ENCODE measurements at regions not wholly inside any gene's neighbourhood (a gene's known extent, or its start where the extent isn't known, plus 50 kb on each side); places are given as distances from the start of the nearest gene placed in this dataset.

DNA sequence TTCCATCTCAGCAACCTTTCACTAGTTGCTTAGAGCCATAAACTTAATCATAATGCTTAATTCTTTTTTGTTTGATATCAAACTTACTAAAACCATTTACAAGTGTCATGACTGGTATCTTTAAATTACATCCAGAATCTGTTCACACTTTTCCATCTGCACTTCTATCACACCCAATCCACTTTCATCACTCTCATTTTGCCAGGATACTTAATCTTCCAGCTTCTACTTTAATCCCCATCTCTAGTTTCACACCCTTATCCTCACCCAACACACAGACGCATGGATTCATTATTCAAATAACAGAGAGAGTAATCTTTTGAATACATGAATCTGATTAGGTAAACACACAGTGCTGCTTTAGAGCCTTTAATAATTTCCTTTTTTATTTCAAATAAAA is 828.4 kb downstream of the HACE1 start:
- DNase-seq (ENCODE audit: low read depth) = no peak
- no peak overlapping the region for H3K4me3 ChIP-seq (ENCODE audit: low read depth, low read length)

- no peak for DNase-seq (ENCODE audit: low read depth)
Observed at GRCh38 chr6:104022126-104022525, 837.6 kb downstream of the HACE1 start.

GRCh38 chr6:104019075-104019753 is 840.5 kb downstream of the HACE1 start:
- DNase-seq (ENCODE audit: low read depth) = no peak
- H3K4me3 ChIP-seq (ENCODE audit: low read depth, low read length) = no peak overlapping the region

More at GRCh38 chr6:104022126-104022525, 837.6 kb downstream of the HACE1 start:
- no peak overlapping the region for H3K4me3 ChIP-seq (ENCODE audit: low read depth, low read length)

DNA sequence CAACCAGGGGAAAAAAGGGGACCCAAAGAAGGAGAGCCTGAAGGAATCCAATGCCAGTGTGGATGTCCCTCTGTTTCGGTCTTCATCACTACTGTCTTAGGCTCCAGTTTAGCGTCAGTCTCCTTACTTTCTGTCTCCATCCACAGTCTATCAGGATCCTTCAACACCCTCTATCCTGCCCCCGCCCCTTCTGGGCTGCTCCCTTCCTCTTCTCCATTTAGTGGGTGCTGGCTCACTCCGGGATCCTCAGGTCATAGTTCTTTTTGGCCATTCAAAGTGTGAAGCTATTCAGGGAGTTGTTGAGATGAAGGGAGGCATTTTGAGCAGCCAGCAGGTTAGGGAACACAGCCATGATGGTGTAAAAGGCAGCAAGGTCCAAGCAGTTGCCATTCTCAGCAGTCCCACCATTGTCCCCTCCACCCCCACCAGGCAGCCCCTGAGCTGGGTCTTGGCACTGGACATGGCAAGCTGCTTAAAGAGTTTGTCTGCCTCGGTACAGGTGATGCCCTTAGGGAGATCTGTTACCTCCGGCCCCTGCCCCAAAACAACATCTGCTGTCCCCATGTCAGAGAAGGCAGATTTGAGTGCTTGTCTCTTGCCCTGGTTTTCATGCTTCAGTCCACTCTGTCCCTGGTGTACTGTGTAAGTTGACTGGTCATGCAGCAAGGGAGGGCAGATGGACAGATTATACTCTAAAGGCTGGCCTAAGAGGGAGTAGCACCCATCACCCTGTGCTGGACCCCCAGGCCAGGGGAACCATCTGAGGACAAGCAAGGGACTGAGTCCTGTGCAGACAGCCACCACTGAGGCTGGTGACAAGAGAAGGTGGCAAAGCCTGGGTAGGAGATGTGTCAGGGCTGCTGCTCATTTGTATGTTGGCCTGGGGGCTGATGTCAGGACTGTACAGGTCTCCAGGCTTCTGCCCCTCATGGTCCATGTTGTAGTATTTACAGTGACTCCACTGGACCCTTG is 842.0 kb downstream of the HACE1 start:
- no peak overlapping the region for H3K4me3 ChIP-seq (ENCODE audit: low read depth, low read length)
- DNase-seq (ENCODE audit: low read depth) = no peak

DNA sequence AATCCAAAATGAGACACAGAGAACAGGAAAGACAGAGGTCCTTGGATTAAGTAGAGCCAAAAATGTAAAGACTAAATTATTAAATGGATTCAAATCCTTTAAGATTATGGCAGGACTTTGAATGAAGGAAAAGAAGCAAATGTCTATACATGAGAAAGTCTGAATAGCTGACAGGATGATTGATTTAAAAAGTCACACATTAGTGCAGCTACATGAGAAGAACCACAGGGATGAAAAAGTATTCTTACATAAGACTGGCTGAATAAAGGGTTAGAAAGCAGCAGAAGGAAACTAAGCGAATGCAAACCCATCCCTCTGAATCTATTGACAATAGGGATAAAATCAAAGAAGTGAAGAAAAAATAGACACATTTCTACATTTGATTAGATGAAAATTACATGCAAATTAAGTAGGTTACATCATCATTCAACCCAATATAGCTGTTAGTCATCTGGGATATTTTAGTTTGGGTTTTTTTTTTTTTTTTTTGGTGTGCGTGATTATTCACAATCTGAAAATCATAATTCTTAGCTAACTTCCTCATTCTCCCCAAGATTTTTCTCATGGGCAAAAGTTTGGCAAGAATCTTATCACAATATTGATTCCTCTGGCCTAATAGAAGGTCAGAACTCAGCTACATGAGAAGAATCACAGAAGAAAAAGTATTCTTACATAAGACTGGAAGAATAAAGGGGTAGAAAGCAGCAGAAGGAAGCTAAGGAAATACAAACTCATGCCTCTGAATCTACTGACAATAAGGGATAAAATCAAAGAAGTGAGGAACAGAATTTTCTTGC is 845.4 kb downstream of the HACE1 start:
- DNase-seq (ENCODE audit: low read depth) = no peak
- H3K4me3 ChIP-seq (ENCODE audit: low read depth, low read length) = no peak overlapping the region

DNA sequence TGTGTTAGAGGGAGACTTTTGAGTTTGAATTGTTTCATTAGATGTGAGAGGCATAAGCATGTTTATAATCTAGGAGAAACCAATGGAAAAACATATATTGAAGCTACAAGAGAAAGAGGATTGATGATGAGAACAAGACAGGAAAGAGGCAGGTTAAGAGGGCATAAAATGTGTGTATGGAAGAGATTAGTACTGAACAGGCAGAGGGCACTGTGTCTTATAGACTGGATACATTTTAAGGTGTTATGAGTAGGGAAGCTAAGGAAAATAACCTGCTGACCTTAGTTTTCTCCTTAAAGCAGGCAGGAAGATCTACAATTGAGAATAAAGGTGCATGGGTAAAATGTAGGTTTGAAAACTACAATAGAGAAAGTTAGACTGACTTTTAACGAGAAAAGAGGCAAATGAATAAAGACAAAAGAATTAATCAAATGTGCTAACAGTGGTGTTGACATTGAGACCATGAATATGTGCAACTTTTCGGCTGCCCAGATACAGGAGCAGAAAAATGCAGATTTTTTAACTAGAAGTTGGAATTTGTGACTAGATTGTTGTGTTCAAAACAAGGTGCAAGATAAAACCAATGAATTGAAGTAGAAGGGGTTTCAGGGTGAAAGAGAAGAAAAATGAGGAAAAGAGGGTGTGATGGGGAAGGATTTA is 846.3 kb downstream of the HACE1 start:
- H3K4me3 ChIP-seq (ENCODE audit: low read depth, low read length) = no peak overlapping the region
- DNase-seq (ENCODE audit: low read depth) = no peak

GRCh38 chr6:104010897-104011296 is 848.8 kb downstream of the HACE1 start:
- DNase-seq (ENCODE audit: low read depth) = no peak

DNA sequence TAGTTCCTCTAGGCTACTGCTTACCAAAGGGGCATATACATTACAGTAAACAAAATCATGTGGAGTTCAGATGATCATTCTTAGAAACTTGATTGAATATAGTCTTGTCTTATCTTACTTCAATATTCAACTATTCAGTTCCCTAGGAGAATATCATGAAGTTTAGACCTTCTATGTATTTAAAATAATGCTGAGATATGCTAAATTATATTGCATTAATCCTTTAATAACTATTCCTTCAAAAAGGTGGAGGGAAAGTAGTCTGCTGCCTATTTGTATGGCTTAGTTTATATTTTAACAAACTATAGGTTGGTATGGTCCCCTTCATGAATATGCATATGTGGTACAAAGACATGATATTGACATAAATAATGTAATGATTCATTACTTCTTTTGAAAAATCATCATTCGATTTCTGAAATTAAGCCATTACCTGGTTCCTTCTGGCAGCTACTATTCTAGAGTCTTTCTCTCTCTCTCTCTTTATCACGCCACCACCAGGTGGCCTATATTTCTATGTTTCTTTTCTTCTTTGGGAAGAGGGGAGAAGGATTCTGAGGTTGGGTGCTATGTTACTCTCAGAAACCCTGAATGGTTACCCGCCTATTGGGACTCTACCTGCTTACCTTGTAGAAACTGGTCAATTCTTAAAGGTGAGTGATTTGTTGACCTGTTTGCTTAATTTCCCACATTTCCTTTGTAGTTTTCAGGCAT is 855.8 kb downstream of the HACE1 start:
- H3K4me3 ChIP-seq (ENCODE audit: low read depth, low read length) = no peak overlapping the region
- DNase-seq (ENCODE audit: low read depth) = no peak

More at GRCh38 chr6:104010897-104011296, 848.8 kb downstream of the HACE1 start:
- H3K4me3 ChIP-seq (ENCODE audit: low read depth, low read length) = no peak overlapping the region

GRCh38 chr6:103995571-103995970 is 864.1 kb downstream of the HACE1 start:
- no peak overlapping the region for H3K4me3 ChIP-seq (ENCODE audit: low read depth, low read length)
- DNase-seq (ENCODE audit: low read depth) = no peak

- H3K4me3 ChIP-seq (ENCODE audit: low read depth, low read length) = no peak overlapping the region
- DNase-seq (ENCODE audit: low read depth) = no peak
Observed at GRCh38 chr6:103983860-103984259, 875.9 kb downstream of the HACE1 start.

GRCh38 chr6:103983011-103983410 is 876.7 kb downstream of the HACE1 start:
- no peak overlapping the region for H3K4me3 ChIP-seq (ENCODE audit: low read depth, low read length)
- no peak for DNase-seq (ENCODE audit: low read depth)

DNA sequence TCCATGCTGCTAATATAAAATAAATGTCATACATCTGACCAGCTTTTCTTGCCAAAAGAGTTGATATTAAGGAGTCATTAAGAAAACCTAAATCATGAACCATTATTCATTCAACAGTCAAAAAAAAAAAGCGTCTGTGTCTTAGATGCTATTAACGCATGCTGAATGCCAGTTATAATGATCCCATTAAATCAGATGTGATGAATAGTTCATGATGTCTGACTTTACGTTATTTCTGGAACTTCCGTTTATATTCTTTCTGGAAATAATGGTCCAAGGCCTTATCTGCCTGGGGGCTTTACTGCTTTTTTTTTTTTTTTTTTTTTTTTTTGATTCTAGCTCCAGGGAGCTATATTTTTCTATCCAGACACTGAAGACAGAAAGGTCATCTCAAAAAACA is 877.1 kb downstream of the HACE1 start:
- no peak for DNase-seq (ENCODE audit: low read depth)
- H3K4me3 ChIP-seq (ENCODE audit: low read depth, low read length) = no peak overlapping the region

- no peak overlapping the region for H3K4me3 ChIP-seq (ENCODE audit: low read depth, low read length)
- DNase-seq (ENCODE audit: low read depth) = no peak
Observed at GRCh38 chr6:103979308-103979707, 880.4 kb downstream of the HACE1 start.

- H3K4me3 ChIP-seq (ENCODE audit: low read depth, low read length) = no peak overlapping the region
- no peak for DNase-seq (ENCODE audit: low read depth)
Observed at GRCh38 chr6:103937389-103937788, 922.3 kb downstream of the HACE1 start.

GRCh38 chr6:103925317-103925716 is 934.4 kb downstream of the HACE1 start:
- no peak overlapping the region for H3K4me3 ChIP-seq (ENCODE audit: low read depth, low read length)
- no peak for DNase-seq (ENCODE audit: low read depth)

DNA sequence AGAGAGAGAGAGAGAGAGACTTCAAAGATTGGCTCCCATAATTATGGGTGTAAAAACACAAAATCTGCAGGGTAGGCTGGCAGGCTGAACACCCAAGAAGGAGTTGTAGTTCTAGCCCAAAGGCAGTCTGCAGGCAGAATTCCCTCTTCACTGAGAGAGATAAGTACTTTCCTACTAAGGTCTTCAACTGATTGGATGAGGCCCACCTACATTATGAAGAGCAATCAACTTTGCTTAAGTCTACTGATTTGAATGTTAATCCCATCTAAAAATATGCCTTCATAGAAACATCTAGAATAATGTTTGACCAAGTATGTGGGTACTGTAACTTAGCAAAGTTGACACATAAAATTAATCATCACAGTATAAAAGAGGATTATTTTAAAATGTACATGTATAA is 949.7 kb downstream of the HACE1 start:
- no peak for DNase-seq (ENCODE audit: low read depth)
- no peak overlapping the region for H3K4me3 ChIP-seq (ENCODE audit: low read depth, low read length)

DNA sequence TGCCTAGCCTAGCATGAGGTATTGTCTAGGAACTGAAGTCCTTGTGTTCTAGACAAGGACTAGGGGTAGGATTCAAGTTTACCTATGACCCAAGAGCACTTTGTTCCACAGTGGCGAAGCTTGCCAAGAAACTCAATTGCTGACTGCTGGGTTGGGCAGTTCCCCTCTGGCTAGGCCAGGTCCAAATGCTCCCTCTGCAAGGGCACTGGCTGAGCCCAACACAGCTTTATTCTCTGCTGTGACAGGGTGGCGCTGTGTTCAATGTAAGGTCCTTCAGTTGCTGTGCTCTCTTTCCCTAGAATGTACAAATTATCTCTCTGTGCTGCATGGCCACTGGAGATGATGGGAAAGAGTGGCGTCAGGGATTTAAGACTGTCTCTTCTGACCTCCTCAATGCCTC is 950.8 kb downstream of the HACE1 start:
- DNase-seq (ENCODE audit: low read depth) = no peak

DNA sequence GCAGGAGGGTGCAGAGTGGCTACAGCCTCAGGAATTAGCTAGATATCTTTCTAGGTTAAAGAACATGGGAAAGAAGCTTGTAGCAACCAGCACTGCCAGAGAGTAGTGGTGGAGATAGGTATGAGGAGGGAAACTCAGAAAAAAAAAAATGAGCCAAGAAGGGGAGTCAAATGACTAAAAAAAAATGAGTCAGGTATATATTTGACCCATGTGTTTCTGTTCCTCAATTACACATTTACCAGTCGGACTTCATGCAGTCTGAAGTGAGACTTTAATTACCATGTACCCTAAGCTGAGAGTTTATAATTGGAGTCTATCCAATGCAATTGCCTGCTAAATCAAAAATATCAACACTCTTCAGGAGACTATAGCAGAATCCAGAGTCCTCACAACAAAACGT is 964.6 kb downstream of the HACE1 start:
- DNase-seq (ENCODE audit: low read depth) = no peak
- no peak overlapping the region for H3K4me3 ChIP-seq (ENCODE audit: low read depth, low read length)

More for the DNA sequence above, 950.8 kb downstream of the HACE1 start:
- H3K4me3 ChIP-seq (ENCODE audit: low read depth, low read length) = no peak overlapping the region

GRCh38 chr6:103893141-103893581 is 966.6 kb downstream of the HACE1 start:
- H3K4me3 ChIP-seq (ENCODE audit: low read depth, low read length) = no peak overlapping the region
- peak; percentile 78 for DNase-seq (ENCODE audit: low read depth)

Data from skeletal muscle cell (primary cell).